Pons (tissue), 1 donor: ENCODE measurements at regions not wholly inside any gene's neighbourhood (a gene's known extent, or its start where the extent isn't known, plus 50 kb on each side); places are given as distances from the start of the nearest gene placed in this dataset.
"Not testable (repeated sequence)": the region's sequence is repeated elsewhere in the genome, so short reads cannot be mapped to it uniquely, and the experiment has no call there.

ENCODE experiments used
- DNase-seq: peaks from one replicate; pipeline ENCODE4 v3.0.0-alpha.2; 2016; ENCODE audit warnings: low spot score

GRCh38 chr6:15904651-15905376, 224.1 kb upstream of the MYLIP start:
- no peak for DNase-seq

GRCh38 chr6:15901141-15902115, 227.5 kb upstream of the MYLIP start:
- no peak for DNase-seq

GRCh38 chr6:15898693-15899092, 230.2 kb upstream of the MYLIP start:
- DNase-seq: no peak

- DNase-seq: peak; percentile 8
These were observed 231.6 kb upstream of the MYLIP start for GRCh38 chr6:15897063-15897876.

GRCh38 chr6:15894973-15895725, 232.3 kb upstream of the DTNBP1 start:
- no peak for DNase-seq

- no peak for DNase-seq
These were observed 230.9 kb upstream of the DTNBP1 start for GRCh38 chr6:15893556-15894253.

GRCh38 chr6:15892369-15892768, 229.5 kb upstream of the DTNBP1 start:
- DNase-seq: no peak

GRCh38 chr6:15888798-15889772, 226.3 kb upstream of the DTNBP1 start:
- no peak for DNase-seq

- no peak for DNase-seq
These were observed 224.9 kb upstream of the DTNBP1 start for GRCh38 chr6:15887491-15888461.

- DNase-seq: no peak
These were observed 222.8 kb upstream of the DTNBP1 start for GRCh38 chr6:15885624-15886023.

GRCh38 chr6:15883593-15883992, 220.8 kb upstream of the DTNBP1 start:
- DNase-seq: not testable (repeated sequence)

GRCh38 chr6:15882915-15883314, 220.1 kb upstream of the DTNBP1 start:
- no peak for DNase-seq

- DNase-seq: no peak
These were observed 219.5 kb upstream of the DTNBP1 start for GRCh38 chr6:15882345-15882744.

- peak; percentile 8 for DNase-seq
These were observed 218.3 kb upstream of the DTNBP1 start for GRCh38 chr6:15881150-15881549.

- DNase-seq: peak; percentile 22
These were observed 217.6 kb upstream of the DTNBP1 start for GRCh38 chr6:15880262-15880973.

- DNase-seq: no peak
These were observed 216.8 kb upstream of the DTNBP1 start for GRCh38 chr6:15879371-15880261.

- no peak for DNase-seq
These were observed 214.4 kb upstream of the DTNBP1 start for GRCh38 chr6:15877231-15877630.
